ENCODE measurements at regions not wholly inside any gene's neighbourhood (a gene's known extent, or its start where the extent isn't known, plus 50 kb on each side); places are given as distances from the start of the nearest gene placed in this dataset.

DNA sequence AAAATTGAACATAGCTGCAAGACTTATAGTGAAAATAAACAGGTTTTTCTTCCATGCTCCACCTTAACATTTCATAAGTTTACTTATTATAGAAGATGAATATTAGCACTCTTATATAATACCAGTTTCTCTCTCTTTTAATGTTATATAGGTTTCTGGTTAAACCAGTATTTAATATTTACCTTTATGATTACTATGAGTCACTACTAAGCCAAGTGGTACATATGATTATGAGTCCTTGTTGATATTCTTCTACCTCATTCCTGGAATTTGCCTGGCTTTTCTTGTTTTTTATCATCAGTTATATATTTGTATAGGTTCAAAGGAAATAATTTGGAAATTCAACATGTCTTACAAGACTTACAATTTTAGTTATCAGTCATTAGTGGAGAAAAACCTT is 89.9 kb upstream of the MAOA start:
- no peaks in the 10 kb centered on the region for H4K20me1 ChIP-seq (ENCODE audit: insufficient read depth, low read length)
- no peak for DNase-seq
- no peaks in the 10 kb centered on the region for H3K4me1 ChIP-seq (ENCODE audit: insufficient read depth, low read length)
- H3K9me3 ChIP-seq (ENCODE audit: insufficient read depth, low read length, severe bottlenecking): no peaks in the 10 kb centered on the region
- H2AFZ ChIP-seq (ENCODE audit: low read depth, low read length): no peak overlapping the region
- ATAC-seq (ENCODE audit: insufficient read depth, low read depth): no peak
- no peak overlapping the region for H3K27ac ChIP-seq (ENCODE audit: low read length)
- no peaks in the 10 kb centered on the region for H3K79me2 ChIP-seq (ENCODE audit: insufficient read depth, low read length)
- H3K27me3 ChIP-seq (ENCODE audit: insufficient read depth, low read length, poor library complexity): no peaks in the 10 kb centered on the region
- TF ChIP-seq CTCF (IDR thresholded peaks at IDR 0.05; ENCODE audit: borderline replicate concordance, extremely low read depth, low read length, poor library complexity, severe bottlenecking) (no peak), EZH2 (IDR thresholded peaks at IDR 0.05; ENCODE audit: borderline replicate concordance, low read depth, low read length, severe bottlenecking) (no peak)
- H3K4me2 ChIP-seq (ENCODE audit: insufficient read depth, low read length): no peak overlapping the region
- H3K9ac ChIP-seq (ENCODE audit: low read depth, low read length): no peak overlapping the region
- no peaks in the 10 kb centered on the region for H3K36me3 ChIP-seq (ENCODE audit: insufficient read depth, low read length)
- H3K4me3 ChIP-seq (ENCODE audit: low read depth in 1 of 2, low read length in 2 of 2): no peak overlapping the region

DNA sequence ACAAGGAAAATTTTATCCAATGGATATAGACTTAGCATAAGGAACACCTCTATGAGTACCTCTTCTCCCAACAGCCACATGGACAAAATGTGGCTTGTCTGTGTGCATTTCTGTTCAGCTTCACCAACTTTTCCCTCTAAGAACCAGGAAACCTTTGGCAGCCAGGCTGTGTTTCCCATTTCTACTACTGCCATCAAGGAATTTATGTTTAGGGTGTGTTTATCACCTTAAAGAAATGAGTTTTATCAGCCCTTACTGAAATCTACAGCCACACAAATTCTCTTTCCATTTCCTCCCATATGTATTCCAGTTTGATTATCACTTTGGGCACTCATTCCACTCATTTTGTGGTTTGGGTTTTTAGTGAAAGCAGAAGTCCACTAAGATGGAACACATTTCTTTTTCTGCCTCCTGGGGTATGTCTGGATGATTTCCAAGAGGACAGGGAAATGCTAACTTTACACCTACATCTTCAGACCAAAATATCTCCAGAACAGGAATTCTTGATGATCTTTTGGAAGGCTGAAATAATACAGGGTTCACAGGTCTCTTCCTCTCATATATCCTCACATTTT is 82.6 kb upstream of the MAOA start:
- no peak overlapping the region for H3K27ac ChIP-seq (ENCODE audit: low read length)
- no peak overlapping the region for H3K4me3 ChIP-seq (ENCODE audit: low read depth in 1 of 2, low read length in 2 of 2)
- H2AFZ ChIP-seq (ENCODE audit: low read depth, low read length): no peak overlapping the region
- H3K9me3 ChIP-seq (ENCODE audit: insufficient read depth, low read length, severe bottlenecking): no peaks in the 10 kb centered on the region
- no peaks in the 10 kb centered on the region for H3K4me1 ChIP-seq (ENCODE audit: insufficient read depth, low read length)
- H3K79me2 ChIP-seq (ENCODE audit: insufficient read depth, low read length): no peaks in the 10 kb centered on the region
- no peak overlapping the region for H3K9ac ChIP-seq (ENCODE audit: low read depth, low read length)
- H3K27me3 ChIP-seq (ENCODE audit: insufficient read depth, low read length, poor library complexity): no peaks in the 10 kb centered on the region
- H3K36me3 ChIP-seq (ENCODE audit: insufficient read depth, low read length): no peaks in the 10 kb centered on the region
- ATAC-seq (ENCODE audit: insufficient read depth, low read depth): no peak
- no peak overlapping the region for H3K4me2 ChIP-seq (ENCODE audit: insufficient read depth, low read length)
- TF ChIP-seq EZH2 (IDR thresholded peaks at IDR 0.05; ENCODE audit: borderline replicate concordance, low read depth, low read length, severe bottlenecking) (no peak), CTCF (IDR thresholded peaks at IDR 0.05; ENCODE audit: borderline replicate concordance, extremely low read depth, low read length, poor library complexity, severe bottlenecking) (no peak)
- no peak for DNase-seq
- H4K20me1 ChIP-seq (ENCODE audit: insufficient read depth, low read length): no peaks in the 10 kb centered on the region

- H4K20me1 ChIP-seq (ENCODE audit: insufficient read depth, low read length): no peaks in the 10 kb centered on the region
- H3K9me3 ChIP-seq (ENCODE audit: insufficient read depth, low read length, severe bottlenecking): no peaks in the 10 kb centered on the region
- DNase-seq: no peak
- no peaks in the 10 kb centered on the region for H3K4me1 ChIP-seq (ENCODE audit: insufficient read depth, low read length)
- no peaks in the 10 kb centered on the region for H3K36me3 ChIP-seq (ENCODE audit: insufficient read depth, low read length)
- no peak overlapping the region for H2AFZ ChIP-seq (ENCODE audit: low read depth, low read length)
- no peak overlapping the region for H3K9ac ChIP-seq (ENCODE audit: low read depth, low read length)
- no peak for ATAC-seq (ENCODE audit: insufficient read depth, low read depth)
- no peak for TF ChIP-seq EZH2 (IDR thresholded peaks at IDR 0.05; ENCODE audit: borderline replicate concordance, low read depth, low read length, severe bottlenecking)
- H3K4me3 ChIP-seq (ENCODE audit: low read depth in 1 of 2, low read length in 2 of 2): no peak overlapping the region
- H3K79me2 ChIP-seq (ENCODE audit: insufficient read depth, low read length): no peaks in the 10 kb centered on the region
- no peak overlapping the region for H3K4me2 ChIP-seq (ENCODE audit: insufficient read depth, low read length)
- H3K27me3 ChIP-seq (ENCODE audit: insufficient read depth, low read length, poor library complexity): no peaks in the 10 kb centered on the region
- no peak overlapping the region for H3K27ac ChIP-seq (ENCODE audit: low read length)
Observed at GRCh38 chrX:43580621-43581020, 75.5 kb upstream of the MAOA start.

GRCh38 chrX:43581167-43581566 is 74.9 kb upstream of the MAOA start:
- Histone ChIP-seq H3K27ac (ENCODE audit: low read length) (no peak overlapping the region), H4K20me1 (ENCODE audit: insufficient read depth, low read length) (no peaks in the 10 kb centered on the region), H3K36me3 (ENCODE audit: insufficient read depth, low read length) (no peaks in the 10 kb centered on the region), H3K4me2 (ENCODE audit: insufficient read depth, low read length) (no peak overlapping the region), H3K27me3 (ENCODE audit: insufficient read depth, low read length, poor library complexity) (no peaks in the 10 kb centered on the region), H2AFZ (ENCODE audit: low read depth, low read length) (no peak overlapping the region), H3K9me3 (ENCODE audit: insufficient read depth, low read length, severe bottlenecking) (no peaks in the 10 kb centered on the region), H3K79me2 (ENCODE audit: insufficient read depth, low read length) (no peaks in the 10 kb centered on the region), H3K9ac (ENCODE audit: low read depth, low read length) (no peak overlapping the region), H3K4me1 (ENCODE audit: insufficient read depth, low read length) (no peaks in the 10 kb centered on the region), H3K4me3 (ENCODE audit: low read depth in 1 of 2, low read length in 2 of 2) (no peak overlapping the region)
- DNase-seq: no peak
- no peak for ATAC-seq (ENCODE audit: insufficient read depth, low read depth)
- TF ChIP-seq EZH2 (IDR thresholded peaks at IDR 0.05; ENCODE audit: borderline replicate concordance, low read depth, low read length, severe bottlenecking) (no peak), CTCF (IDR thresholded peaks at IDR 0.05; ENCODE audit: borderline replicate concordance, extremely low read depth, low read length, poor library complexity, severe bottlenecking) (no peak)
